ENCODE measurements at regions not wholly inside any gene's neighbourhood (a gene's known extent, or its start where the extent isn't known, plus 50 kb on each side); places are given as distances from the start of the nearest gene placed in this dataset.

DNA sequence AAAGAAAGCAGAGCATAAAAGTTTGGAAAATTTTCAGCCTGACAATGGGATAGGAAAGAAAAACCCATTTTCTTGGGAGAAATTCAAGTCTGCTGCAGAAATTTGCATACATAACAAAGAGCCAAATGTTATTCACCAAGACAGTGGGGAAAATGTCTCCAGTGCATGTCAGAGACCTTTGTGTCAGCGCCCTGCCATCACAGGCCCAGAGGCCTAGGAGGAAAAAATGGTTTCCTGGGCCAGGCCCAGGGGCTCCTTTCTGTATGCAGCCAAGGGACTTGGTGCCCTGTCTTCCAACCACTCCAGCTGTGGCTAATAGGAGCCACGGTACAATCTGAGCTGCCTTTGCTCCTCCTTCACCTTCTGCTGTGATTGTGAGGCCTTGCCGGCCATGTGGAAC lies 189.1 kb upstream of the PITRM1 start:
- no peak overlapping the region for H3K14ac ChIP-seq (replicated peaks; ENCODE audit: low read depth, low read length)
- no TSS peak for BruUV-seq (replicated peaks)
- no peak overlapping the region for H3K4me3 ChIP-seq (ENCODE audit: insufficient read depth, low read depth, low read length)
- in situ Hi-C loops (cut with MboI; ENCODE audit: low sequenced_read_pairs) (no loop called here), intact Hi-C loops (cut with micrococcal nuclease) (no loop called here), dilution Hi-C loops (cut with HindIII; ENCODE audit: low sequenced_read_pairs, unreplicated experiment) (no loop called here)
- no peaks in the 10 kb centered on the region for H3K9me1 ChIP-seq (ENCODE audit: insufficient read depth, low read length)
- ChIA-PET POLR2A (ENCODE audit: unreplicated experiment) (no interaction called here), CTCF (no interaction called here)
- no peak overlapping the region for H2BK20ac ChIP-seq (ENCODE audit: low read depth, low read length)
- no peak overlapping the region for H4K91ac ChIP-seq (ENCODE audit: insufficient read depth, low read depth, low read length)
- 71% methylated on average over 1 of the region's 3 CpGs; no CpG with 5 or more reads in 1 of the 2 experiments for WGBS, 2 experiments (ENCODE audit: extremely low coverage in 2 of 2, insufficient read length in 1 of 2)
- no peak overlapping the region for H3K23ac ChIP-seq (ENCODE audit: low read depth, low read length)
- H3K18ac ChIP-seq (ENCODE audit: low read depth, low read length) = no peak overlapping the region
- no peak overlapping the region for H2AFZ ChIP-seq (replicated peaks; ENCODE audit: low read length, poor library complexity)
- H2BK120ac ChIP-seq (ENCODE audit: low read depth, low read length) = no peak overlapping the region
- DNase-seq (no peak), ATAC-seq (ENCODE audit: low read depth) (no peak)
- no peak overlapping the region for H2BK15ac ChIP-seq (ENCODE audit: low read depth, low read length)
- H3K4me1 ChIP-seq (ENCODE audit: control insufficient read depth, insufficient read depth, low read length) = peaks cover 9% of the 10 kb centered on the region; the same call in 1 of the 2 replicates
- no peaks in the 10 kb centered on the region for H3K27me3 ChIP-seq (ENCODE audit: control insufficient read depth, insufficient read depth, low read length)
- no peak overlapping the region for H2BK5ac ChIP-seq (ENCODE audit: low read depth, low read length, poor library complexity, severe bottlenecking)
- no peak overlapping the region for H4K8ac ChIP-seq (ENCODE audit: low read depth in 2 of 2, low read length in 2 of 2)
- no peak overlapping the region for H3K4ac ChIP-seq (ENCODE audit: low read depth, low read length)
- H3K79me1 ChIP-seq (ENCODE audit: low read depth in 1 of 2, low read length in 2 of 2) = no peaks in the 10 kb centered on the region
- no peak overlapping the region for H3K56ac ChIP-seq (ENCODE audit: extremely low read depth, insufficient read depth, low read length)
- H3K36me3 ChIP-seq (ENCODE audit: control insufficient read depth, insufficient read depth, low read length) = no peaks in the 10 kb centered on the region
- H3K9me3 ChIP-seq (ENCODE audit: control insufficient read depth, insufficient read depth, low read length) = peaks cover 5% of the 10 kb centered on the region
- TF ChIP-seq, protein P1, sequence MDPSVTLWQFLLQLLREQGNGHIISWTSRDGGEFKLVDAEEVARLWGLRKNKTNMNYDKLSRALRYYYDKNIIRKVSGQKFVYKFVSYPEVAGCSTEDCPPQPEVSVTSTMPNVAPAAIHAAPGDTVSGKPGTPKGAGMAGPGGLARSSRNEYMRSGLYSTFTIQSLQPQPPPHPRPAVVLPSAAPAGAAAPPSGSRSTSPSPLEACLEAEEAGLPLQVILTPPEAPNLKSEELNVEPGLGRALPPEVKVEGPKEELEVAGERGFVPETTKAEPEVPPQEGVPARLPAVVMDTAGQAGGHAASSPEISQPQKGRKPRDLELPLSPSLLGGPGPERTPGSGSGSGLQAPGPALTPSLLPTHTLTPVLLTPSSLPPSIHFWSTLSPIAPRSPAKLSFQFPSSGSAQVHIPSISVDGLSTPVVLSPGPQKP (IDR thresholded peaks at IDR 0.05; ENCODE audit: borderline replicate concordance, low read depth, low read length) = no peak
- TF ChIP-seq FOS (IDR thresholded peaks at IDR 0.05; ENCODE audit: low read depth, low read length) (no peak), BHLHE40 (IDR thresholded peaks at IDR 0.05; ENCODE audit: low read depth, low read length) (no peak), RAD21 (IDR thresholded peaks at IDR 0.05; ENCODE audit: low read length) (no peak), MAZ (IDR thresholded peaks at IDR 0.05; ENCODE audit: borderline replicate concordance, low read depth, low read length) (no peak), MXI1 (IDR thresholded peaks at IDR 0.05; ENCODE audit: borderline replicate concordance, low read depth, low read length) (no peak)
- no peaks in the 10 kb centered on the region for H4K20me1 ChIP-seq (ENCODE audit: insufficient read depth, low read length)
- no peak overlapping the region for H4K5ac ChIP-seq (ENCODE audit: low read depth, low read length)
- no peak overlapping the region for H2AK9ac ChIP-seq (replicated peaks; ENCODE audit: low read depth, low read length, poor library complexity)
- no peak overlapping the region for H3K9ac ChIP-seq (ENCODE audit: low read depth, low read length)
- no peak overlapping the region for H2AK5ac ChIP-seq (ENCODE audit: low read depth, low read length)
- no peak overlapping the region for H3K4me2 ChIP-seq (ENCODE audit: low read depth, low read length)
- no peak overlapping the region for H3K27ac ChIP-seq (ENCODE audit: insufficient read depth, low read length)
